Suprapubic skin (tissue), 3 donors: ENCODE measurements at regions not wholly inside any gene's neighbourhood (a gene's known extent, or its start where the extent isn't known, plus 50 kb on each side); places are given as distances from the start of the nearest gene placed in this dataset.

ENCODE experiments used
- CTCF ChIP-seq, 2 donors: fragments of 200-600 bp in 1 of 2; fragments of 450-650 bp in 1 of 2; sonication (generic) in 1 of 2; IDR thresholded peaks; one replicate each; pipeline ENCODE4 v1.5.1; 2016 to 2019; ENCODE audit warnings: antibody characterized with exemption in 2 of 2, mild to moderate bottlenecking in 1 of 2, moderate library complexity in 1 of 2
- EP300 ChIP-seq: sonication (generic); formaldehyde crosslinking; IDR thresholded peaks from one replicate; pipeline ENCODE4 v1.6.1; 2017; ENCODE audit warnings: antibody characterized with exemption

GRCh38 chr1:29630756-29631155 lies 394.4 kb downstream of the PTPRU start:
- no peak for TF ChIP-seq EP300
- no peak for TF ChIP-seq CTCF (IDR thresholded peaks at IDR 0.05)
